GM12874 (cell line): ENCODE measurements at regions not wholly inside any gene's neighbourhood (a gene's known extent, or its start where the extent isn't known, plus 50 kb on each side); places are given as distances from the start of the nearest gene placed in this dataset.

ENCODE experiments used
- TF ChIP-seq, protein P1 (sequence below): IDR thresholded peaks from 2 replicates; pipeline ENCODE4 v1.5.1; 2011; ENCODE audit warnings: low read depth, mild to moderate bottlenecking, control low read depth, low read length, moderate library complexity; ENCODE audit not compliant: insufficient read depth

DNA sequence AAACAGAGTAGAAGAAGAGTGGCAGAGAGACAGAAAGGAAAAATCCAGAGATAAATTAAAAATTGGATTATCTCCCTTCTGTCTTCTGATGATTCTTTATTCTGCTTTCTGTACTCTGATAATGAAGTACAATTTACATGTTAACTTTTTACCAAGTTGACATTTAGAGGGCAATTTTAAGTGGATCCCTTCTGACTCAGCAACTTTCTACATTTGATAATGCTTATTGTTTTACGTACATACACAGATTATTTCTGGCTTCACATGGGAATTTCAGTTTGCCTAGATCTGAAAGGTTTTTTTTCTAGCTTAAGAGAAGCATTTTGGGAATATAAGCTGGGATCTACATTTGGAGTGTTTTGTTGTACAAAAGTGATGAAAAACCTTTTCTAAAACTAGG is 491.3 kb downstream of the OTOL1 start:
- TF ChIP-seq, protein P1, sequence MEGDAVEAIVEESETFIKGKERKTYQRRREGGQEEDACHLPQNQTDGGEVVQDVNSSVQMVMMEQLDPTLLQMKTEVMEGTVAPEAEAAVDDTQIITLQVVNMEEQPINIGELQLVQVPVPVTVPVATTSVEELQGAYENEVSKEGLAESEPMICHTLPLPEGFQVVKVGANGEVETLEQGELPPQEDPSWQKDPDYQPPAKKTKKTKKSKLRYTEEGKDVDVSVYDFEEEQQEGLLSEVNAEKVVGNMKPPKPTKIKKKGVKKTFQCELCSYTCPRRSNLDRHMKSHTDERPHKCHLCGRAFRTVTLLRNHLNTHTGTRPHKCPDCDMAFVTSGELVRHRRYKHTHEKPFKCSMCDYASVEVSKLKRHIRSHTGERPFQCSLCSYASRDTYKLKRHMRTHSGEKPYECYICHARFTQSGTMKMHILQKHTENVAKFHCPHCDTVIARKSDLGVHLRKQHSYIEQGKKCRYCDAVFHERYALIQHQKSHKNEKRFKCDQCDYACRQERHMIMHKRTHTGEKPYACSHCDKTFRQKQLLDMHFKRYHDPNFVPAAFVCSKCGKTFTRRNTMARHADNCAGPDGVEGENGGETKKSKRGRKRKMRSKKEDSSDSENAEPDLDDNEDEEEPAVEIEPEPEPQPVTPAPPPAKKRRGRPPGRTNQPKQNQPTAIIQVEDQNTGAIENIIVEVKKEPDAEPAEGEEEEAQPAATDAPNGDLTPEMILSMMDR: no peak

DNA sequence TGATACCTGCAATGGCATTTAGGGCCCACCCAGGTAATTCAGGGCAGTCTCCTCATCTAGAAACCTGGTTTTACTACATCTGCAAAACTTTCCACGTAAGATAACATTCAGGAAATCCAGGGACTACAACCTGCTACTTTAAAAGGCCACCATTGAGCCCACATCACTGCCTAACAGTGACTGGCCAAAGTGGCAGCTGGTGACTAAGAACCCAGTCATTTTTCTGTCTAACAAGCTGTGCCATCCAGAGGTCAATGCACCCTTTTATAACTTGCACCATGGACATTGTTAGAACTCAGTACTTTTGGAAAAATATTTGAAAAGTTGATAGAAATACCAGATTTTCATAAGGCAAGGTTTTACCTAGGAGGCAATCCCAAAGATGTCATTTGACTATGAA is 492.4 kb downstream of the OTOL1 start:
- TF ChIP-seq, protein P1: no peak

DNA sequence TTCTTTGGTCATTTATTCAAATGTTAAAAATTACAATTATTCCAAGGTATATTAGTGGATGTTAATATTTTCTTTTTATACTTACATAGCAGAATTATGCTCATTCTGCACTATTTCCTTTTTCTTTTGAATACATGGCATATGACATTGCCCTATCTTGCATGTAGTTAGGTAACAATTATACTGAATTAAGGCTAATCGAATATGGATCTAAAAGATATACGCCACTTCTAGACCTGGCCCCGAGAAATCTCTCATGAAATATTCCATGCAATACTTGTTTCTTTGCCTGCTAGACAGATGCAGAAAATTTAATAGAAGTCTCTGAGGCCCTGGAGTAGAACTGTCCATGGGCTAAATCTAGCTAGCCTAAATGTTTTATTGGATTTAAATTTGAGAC is 493.4 kb downstream of the OTOL1 start:
- TF ChIP-seq, protein P1: no peak

DNA sequence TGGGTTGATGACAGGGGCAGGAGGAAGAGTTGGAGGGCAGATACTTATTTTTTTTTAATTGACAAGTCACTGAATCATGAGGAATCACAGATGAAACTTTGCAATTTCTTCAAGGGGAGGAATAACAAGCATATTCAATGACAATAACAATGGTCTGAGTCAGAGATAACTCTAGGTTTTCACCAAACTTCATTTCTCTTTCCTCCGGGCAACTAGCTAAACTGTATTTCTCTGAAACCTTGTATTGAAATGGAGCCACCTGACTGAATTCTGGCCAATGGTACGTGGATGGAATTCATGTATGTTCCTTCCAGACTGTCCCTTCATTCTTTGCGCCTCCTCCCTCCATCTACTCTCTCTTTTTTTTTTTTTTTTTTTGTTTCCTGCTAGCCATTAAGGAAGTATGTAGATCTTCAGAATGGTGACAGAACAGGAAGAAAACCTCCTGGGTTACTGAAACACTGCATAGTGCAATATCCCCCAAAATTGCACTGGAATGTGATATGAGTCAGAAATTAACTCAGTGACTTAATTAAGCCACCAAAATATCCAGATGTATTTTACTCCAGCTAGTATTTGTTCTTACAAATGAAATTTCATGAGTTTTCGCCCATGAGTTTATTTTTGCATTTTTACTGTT is 495.4 kb downstream of the OTOL1 start:
- TF ChIP-seq, protein P1: no peak

DNA sequence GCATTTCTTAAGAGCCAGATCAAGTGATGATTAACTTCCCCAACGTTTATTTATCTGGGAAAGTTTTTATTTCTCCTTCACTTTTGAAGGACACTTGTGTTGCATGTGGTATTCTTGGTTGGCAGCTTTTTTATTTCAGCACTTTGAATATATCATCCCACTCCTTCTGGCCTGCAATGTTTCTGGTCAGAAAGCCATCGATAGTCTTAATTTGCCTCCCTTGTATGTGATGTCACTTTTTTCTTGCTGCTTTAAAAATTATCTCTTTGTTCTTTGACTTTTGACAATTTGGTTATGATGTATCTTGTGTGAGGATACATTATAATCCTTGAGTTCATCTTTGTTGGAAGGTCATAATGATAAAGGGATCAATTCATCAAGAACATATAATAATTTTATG is 503.2 kb downstream of the OTOL1 start:
- TF ChIP-seq, protein P1: no peak

DNA sequence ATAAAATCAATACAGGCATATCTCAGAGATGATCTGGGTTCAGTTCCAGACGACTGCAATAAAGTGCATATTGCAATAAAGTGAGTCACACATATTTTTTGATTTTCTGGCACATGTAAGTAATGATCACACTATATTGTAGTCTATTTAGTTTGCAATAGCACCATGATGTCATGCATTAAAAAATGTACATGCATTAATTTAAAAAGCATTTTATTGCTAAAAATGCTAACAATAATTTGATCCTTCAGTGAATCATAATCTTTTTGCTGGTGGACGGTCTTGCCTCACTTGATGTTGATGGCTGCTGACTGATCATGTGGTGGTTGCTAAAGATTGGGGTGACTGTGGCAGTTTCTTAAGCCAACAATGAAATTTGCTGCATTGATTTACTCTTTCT is 511.1 kb downstream of the OTOL1 start:
- TF ChIP-seq, protein P1: no peak

DNA sequence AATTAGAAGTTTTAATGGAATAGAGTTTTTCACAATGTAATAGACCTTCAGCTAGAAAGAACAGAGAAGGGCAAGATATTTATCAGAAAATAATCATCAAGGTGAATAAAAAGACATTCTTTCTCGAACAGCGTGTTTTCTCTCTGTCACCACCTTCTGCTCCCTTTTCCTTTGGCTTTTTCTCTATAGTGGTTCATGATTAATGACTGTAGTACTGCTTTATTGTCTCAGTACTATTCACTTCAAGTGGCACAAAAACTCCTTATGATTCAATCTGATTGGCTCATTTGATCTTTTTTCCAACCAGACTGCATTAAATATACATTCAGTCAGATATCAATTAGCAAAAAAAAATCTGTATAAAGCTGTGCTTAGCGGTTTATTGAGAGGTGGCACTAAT is 516.0 kb downstream of the OTOL1 start:
- TF ChIP-seq, protein P1: no peak
